Cardiac muscle cell (in vitro differentiated cells and primary cell): ENCODE measurements at regions not wholly inside any gene's neighbourhood (a gene's known extent, or its start where the extent isn't known, plus 50 kb on each side); places are given as distances from the start of the nearest gene placed in this dataset.

ENCODE experiments used
- DNase-seq, 2 donors: peaks; one replicate each; pipeline versions ENCODE4 v3.0.0 to v3.0.0-alpha.2; 2010 to 2017; ENCODE audit warnings: low read depth in 1 of 2, low spot score in 1 of 2
- H3K27ac ChIP-seq: fragments of 200-600 bp; sonication (generic); 2 replicates; pipeline ENCODE4 v1.5.1; 2016
- H3K27me3 ChIP-seq: fragments of 200-600 bp; sonication (generic); 2 replicates; pipeline ENCODE4 v1.6.0; 2016; ENCODE audit warnings: control low read depth
- H3K36me3 ChIP-seq: fragments of 200-600 bp; sonication (generic); 2 replicates; pipeline ENCODE4 v1.5.1; 2016; ENCODE audit warnings: control low read depth
- H3K4me1 ChIP-seq: fragments of 200-600 bp; sonication (generic); 2 replicates; pipeline ENCODE4 v1.8.1; 2017; ENCODE audit warnings: low read depth, mild to moderate bottlenecking, mixed run types
- H3K4me3 ChIP-seq: fragments of 200-600 bp; sonication (generic); 2 replicates; pipeline ENCODE4 v1.5.1; 2016; ENCODE audit warnings: mild to moderate bottlenecking
- H3K9me3 ChIP-seq: fragments of 200-600 bp; sonication (generic); 2 replicates; pipeline ENCODE4 v1.5.1; 2017; ENCODE audit warnings: low read depth, mild to moderate bottlenecking, control low read depth
- CTCF ChIP-seq: IDR thresholded peaks from 2 replicates; pipeline ENCODE4 v1.5.1; 2012; ENCODE audit warnings: low read depth, mild to moderate bottlenecking, low read length

GRCh38 chr17:52470553-52470952 lies 312.0 kb upstream of the CA10 start:
- no peak for DNase-seq
- H3K27ac ChIP-seq, result no peak overlapping the region
- no peaks in the 10 kb centered on the region for H3K27me3 ChIP-seq
- H3K4me3 ChIP-seq, result no peak overlapping the region
- no peaks in the 10 kb centered on the region for H3K9me3 ChIP-seq
- no peaks in the 10 kb centered on the region for H3K36me3 ChIP-seq
- no peaks in the 10 kb centered on the region for H3K4me1 ChIP-seq
- no peak for TF ChIP-seq CTCF

GRCh38 chr17:52465407-52465806 lies 306.9 kb upstream of the CA10 start:
- Histone ChIP-seq H3K4me1 (no peaks in the 10 kb centered on the region), H3K4me3 (no peak overlapping the region), H3K27me3 (no peaks in the 10 kb centered on the region), H3K27ac (no peak overlapping the region), H3K9me3 (no peaks in the 10 kb centered on the region), H3K36me3 (no peaks in the 10 kb centered on the region)
- no peak for DNase-seq
- no peak for TF ChIP-seq CTCF

- no peak for TF ChIP-seq CTCF
- no peaks in the 10 kb centered on the region for H3K4me1 ChIP-seq
- H3K27me3 ChIP-seq, result no peaks in the 10 kb centered on the region
- no peak for DNase-seq
- H3K27ac ChIP-seq, result no peak overlapping the region
- no peak overlapping the region for H3K4me3 ChIP-seq
- H3K9me3 ChIP-seq, result no peaks in the 10 kb centered on the region
- H3K36me3 ChIP-seq, result no peaks in the 10 kb centered on the region
These were observed 292.9 kb upstream of the CA10 start for GRCh38 chr17:52451294-52451861.

GRCh38 chr17:52442350-52442749 lies 283.8 kb upstream of the CA10 start:
- no peak for DNase-seq
- no peak overlapping the region for H3K27ac ChIP-seq
- no peak for TF ChIP-seq CTCF
- H3K9me3 ChIP-seq, result no peaks in the 10 kb centered on the region
- H3K36me3 ChIP-seq, result no peaks in the 10 kb centered on the region
- no peaks in the 10 kb centered on the region for H3K27me3 ChIP-seq
- no peaks in the 10 kb centered on the region for H3K4me1 ChIP-seq
- H3K4me3 ChIP-seq, result no peak overlapping the region

GRCh38 chr17:52420555-52421078 lies 262.1 kb upstream of the CA10 start:
- TF ChIP-seq CTCF, result no peak
- no peak overlapping the region for H3K4me3 ChIP-seq
- no peaks in the 10 kb centered on the region for H3K4me1 ChIP-seq
- H3K36me3 ChIP-seq, result no peaks in the 10 kb centered on the region
- no peaks in the 10 kb centered on the region for H3K27me3 ChIP-seq
- DNase-seq, result no peak
- H3K9me3 ChIP-seq, result no peaks in the 10 kb centered on the region
- no peak overlapping the region for H3K27ac ChIP-seq
